HG03175 (cell line): ENCODE measurements at regions not wholly inside any gene's neighbourhood (a gene's known extent, or its start where the extent isn't known, plus 50 kb on each side); places are given as distances from the start of the nearest gene placed in this dataset.

Experiments
- ATAC-seq: cut with Tn5 transposase; IDR thresholded peaks from one replicate; pipeline ENCODE4 v1.9.1; 2021; ENCODE audit warnings: mild to moderate bottlenecking, moderate library complexity; ENCODE audit not compliant: unreplicated experiment

DNA sequence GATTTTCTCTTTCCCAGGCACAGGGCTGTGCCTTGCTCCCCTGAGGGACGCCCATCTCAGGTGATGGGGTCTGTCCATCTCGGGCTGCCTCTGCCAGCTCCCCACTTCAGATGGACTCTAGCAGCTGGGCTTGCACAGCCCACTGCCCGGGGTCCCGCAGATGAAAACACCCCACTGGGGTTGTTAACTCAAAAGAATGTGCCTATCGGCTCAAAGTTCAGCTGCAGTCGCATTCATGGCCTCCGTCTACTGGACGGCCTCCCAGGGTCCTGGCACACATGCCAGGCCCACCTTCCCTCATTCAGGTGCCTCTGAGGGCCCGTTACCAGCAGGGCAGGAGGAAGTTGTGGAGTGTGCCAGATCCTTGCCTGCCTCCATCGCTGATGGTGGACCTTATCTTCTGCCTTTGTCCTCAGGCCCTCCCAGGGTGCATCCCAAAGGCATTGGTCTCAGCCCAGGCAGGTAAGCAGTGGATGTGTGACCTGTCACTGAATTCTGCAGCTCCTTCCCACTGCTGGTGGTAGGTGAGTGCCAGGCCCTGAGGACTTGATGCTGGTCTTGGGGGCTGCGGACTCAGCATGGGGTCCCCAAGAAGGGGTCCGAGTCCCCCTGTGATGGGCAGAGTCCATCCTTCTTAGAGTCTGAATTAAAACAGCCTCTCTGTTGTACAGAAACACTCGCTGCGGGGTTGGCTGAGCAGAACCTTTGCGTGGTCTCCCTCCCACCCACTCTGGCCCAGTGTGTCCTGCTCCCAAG lies 324.6 kb upstream of the DIO3 start:
- no peak for ATAC-seq

GRCh38 chr14:101237252-101237616 lies 324.1 kb upstream of the DIO3 start:
- ATAC-seq = no peak

- no peak for ATAC-seq
Observed at GRCh38 chr14:101239065-101239464, 322.2 kb upstream of the DIO3 start.

- no peak for ATAC-seq
Observed at GRCh38 chr14:101241147-101241546, 320.1 kb upstream of the DIO3 start.

- ATAC-seq = no peak
Observed at GRCh38 chr14:101241807-101242278, 319.5 kb upstream of the DIO3 start.

- ATAC-seq = no peak
Observed at GRCh38 chr14:101242442-101243385, 318.6 kb upstream of the DIO3 start.

GRCh38 chr14:101243587-101244338 lies 317.5 kb upstream of the DIO3 start:
- ATAC-seq = no peak

DNA sequence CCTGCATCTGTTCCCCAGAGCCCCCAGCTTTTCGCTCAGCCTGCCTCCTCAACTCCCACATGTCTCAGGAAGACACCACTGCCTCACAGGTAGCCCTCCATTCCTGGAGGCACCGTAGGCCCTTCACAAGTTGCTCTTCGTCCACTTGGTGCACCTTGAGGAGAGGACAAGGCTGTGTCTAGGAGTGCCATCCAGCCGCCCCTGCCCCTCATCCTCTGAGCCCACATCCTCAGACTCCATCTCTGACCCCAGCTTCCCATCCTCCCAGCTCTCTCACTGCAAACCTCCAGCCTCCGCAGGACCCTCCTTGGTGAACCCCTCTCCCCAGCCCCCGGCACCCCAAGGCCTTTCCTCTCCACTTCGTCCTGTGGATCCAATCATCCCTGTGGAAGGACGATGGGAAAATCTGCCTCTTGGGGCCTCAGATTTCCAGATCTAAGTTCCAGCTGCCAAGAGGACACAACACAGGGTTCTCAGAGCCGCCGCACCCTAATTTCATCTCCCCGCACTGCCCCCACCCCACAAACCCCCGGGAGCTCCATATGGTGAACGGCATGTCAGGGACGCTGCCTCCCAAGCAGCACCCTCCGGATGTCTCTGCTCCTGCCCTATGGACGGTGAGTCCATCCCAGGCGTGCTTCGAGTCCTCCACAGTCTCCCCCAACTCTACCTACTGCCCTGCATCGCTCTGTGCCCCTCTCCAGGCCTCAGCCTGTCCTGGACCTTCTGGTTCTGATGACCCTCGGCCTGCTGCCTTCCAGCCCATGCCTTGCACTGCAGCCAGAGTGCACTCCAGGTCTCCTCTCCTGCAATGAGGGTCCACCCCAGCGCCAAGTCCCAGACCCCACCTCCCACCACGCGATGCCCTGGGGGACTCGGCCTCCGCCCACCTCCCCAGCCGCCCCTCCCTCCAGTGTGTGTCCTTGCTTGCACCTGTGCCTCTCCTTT lies 314.1 kb upstream of the DIO3 start:
- no peak for ATAC-seq

DNA sequence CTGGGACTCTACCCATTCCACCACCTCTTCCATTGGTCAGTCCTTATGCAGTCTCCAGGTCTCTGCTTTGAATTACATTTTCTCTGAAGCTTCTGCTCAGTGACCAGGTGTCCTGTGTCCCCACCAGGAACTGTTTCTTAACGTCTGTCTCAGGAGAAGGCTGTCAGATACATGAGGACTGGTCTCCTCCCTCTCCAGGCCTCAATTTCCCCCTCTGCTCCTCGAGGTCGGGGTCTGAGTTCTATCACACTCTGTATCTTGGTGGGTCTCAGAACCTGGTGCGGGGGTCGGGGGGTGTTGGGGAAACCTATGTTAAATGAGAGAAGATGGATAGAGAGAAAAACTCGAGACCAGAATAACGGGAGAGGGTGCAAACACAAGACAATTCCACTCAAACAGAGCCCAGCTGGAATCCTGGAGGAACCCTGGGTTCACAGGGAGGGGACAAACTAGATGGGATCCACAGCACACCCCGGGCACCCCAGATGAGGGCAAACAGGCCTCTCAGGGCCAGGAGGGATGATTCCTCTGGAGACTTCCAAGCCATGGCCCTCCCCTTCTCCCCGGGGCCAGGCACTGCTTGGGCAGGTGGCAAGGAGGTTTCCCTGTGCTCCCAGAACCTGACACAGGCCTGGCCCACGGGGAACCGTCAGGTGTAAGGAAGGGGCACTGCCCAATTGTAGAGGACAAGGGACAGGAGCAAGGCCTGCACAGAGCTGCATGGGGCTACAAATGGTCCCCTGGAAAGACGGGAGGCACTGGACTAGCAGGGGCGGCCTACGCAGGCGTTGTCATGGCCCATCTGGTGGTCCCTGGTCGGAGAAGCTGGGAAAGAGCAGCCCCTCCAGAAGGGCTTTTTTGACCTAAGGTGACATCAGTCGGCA lies 313.2 kb upstream of the DIO3 start:
- ATAC-seq = no peak

DNA sequence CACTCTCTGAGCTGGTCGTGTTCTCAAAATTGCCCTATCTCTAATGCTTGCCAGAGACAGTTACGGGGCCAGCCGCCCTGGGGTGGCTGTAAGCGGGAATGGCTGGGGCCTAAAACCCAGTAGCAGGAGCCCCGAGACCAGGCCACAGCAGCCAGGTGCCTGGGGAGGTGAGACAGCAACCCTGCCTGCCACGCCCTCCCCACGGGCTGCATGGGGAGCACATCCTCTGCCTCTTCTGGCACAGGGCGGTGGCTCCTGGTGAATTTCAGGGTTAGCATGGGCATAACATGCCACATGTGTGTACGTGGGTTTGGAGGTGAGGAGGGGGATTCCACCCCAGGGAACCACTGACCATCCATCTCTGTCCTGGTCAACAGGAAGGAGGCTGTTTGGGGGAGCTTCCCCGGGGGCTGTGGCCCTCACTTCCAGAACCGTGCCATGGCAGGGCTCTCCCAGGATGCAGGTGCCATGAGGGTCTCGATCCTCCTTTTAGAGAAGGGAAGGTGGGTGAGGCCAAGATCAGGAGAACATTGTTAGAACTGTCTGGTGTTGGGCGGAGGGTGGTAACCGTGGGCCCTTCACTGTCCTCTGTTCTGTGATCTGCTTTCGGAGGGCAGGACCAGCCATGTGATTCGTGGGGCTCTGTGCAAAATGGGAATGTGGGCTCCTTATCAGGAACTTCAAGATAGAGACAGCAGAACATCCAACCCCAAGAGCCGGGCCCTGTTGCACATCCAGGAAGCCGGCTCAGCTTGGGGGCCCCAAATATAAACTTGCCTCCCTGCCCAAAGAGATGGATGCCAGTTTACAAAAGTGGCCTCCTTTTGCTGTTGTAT lies 312.2 kb upstream of the DIO3 start:
- no peak for ATAC-seq

GRCh38 chr14:101249676-101250036 lies 311.6 kb upstream of the DIO3 start:
- ATAC-seq = no peak

DNA sequence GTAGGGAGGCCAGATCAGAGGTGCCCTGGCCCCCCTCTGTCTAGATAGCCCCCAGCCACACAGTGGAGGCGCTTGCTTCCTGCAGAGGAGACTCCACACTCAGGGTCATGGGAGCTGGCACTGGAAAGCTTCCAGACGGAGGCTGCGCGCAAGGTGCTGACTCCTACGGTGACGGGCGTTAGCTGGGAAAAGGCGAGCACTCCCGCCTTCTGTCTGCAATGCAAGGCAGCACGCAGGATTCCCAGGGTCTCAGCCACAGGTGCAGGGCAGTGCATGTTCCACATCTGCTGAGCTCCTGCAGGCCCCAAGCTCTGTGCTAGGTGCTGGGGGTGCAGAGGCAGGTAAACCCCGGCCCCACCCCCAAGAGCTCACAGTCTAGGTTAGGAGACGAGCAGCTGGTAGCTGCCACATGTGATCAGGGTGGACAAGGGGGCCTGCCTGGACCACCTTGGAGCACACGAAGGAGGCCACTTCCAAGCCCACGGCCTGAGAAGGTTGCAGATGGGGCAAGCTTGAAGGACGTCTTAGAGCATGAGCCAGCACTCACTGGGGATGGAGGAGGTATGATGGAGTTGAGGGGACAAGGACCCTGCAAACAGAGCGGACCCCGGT lies 310.9 kb upstream of the DIO3 start:
- no peak for ATAC-seq

DNA sequence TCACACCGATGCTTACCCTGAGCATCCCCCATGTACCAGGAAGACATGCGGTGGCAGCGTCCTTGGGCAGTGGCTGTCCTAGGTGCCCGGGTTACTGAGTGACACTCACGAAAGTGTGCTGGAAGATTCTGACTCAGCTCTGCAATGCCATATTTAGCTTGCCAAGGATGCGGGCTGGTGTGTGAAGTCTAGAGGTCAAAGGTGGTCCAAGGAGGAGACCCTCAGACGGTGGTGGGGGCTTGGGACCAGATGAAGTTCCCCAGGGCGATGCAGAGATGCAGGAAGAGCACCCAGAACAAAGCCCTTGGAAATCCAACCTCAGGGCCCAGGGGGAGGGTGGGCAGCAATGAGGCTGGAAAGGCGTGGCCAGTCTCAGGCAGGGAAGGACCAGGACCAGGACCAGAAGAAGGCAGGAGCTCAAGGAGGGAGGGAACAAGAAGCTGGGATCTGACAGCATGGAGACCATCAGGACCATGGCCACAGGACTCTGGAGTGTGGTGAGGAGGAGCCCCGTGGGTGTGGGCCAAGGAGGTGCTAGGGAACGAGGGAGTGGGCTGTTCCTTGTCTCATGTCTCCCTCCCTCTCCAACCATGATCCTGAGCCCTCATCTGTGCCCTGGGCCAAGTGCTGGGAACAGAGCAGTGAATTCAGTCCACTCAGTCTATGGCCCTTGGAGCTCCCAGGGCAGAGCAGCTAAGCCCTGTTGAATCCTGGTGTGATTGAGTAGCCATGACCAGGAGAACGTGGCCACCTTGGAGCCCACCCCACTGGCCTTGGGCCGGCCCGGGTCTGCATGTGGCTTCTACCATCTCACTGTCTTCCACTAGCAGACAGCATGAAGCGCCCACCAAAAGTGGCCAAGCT lies 310.1 kb upstream of the DIO3 start:
- no peak for ATAC-seq

DNA sequence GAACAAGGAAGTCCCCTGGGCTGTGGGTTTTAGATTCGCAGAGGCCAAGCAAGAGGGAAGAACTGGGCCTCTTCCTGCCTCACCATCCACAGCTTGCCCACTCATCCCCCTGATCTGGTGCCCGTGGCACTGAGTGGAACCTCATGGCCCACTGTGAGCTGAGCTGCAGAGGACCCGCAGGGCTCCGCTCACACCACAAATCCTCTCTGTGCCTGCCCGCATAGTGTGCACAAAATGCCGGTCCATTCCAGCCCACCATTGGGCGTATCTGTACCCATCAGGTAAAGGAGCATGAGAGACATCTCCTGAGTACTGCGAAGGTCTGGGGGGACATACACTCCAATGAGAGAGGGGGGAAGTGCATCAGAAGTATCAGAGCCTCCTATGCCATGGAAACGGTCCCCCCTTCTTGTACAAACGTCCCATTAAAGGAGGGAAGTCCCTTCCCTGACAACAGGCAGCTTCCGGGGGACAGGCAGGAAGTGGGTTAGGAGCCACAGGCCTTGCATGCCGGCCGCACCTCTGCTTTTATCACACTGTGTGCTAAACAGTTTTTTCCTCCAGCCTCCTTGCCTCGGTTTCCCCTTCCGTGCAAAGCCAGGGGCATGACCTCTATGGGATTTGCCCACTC lies 309.4 kb upstream of the DIO3 start:
- ATAC-seq = no peak

- ATAC-seq = no peak
Observed at GRCh38 chr14:101252443-101253214, 308.7 kb upstream of the DIO3 start.

DNA sequence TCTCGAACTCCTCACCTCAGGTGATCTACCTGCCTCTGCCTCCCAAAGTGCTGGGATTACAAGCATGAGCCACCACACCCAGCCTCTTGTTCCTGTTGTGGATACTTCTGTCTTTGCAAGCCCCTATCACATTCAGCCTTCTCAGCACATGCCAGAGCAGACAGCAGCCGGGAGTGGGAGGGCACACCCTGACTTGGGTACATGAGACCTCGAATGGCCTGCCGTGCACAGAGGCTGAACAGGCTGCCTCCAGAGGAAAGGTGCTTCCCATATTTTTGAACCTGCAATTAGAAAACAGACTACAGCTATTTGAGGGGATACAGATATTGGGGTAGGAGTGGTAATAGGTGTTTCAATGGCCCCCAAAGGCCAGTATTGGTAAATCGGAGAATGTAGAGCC lies 307.3 kb upstream of the DIO3 start:
- no peak for ATAC-seq
